CD14-positive monocyte (primary cell): ENCODE measurements at regions not wholly inside any gene's neighbourhood (a gene's known extent, or its start where the extent isn't known, plus 50 kb on each side); places are given as distances from the start of the nearest gene placed in this dataset.

ENCODE experiments used
- DNase-seq, 3 donors: peaks; one replicate each; pipeline ENCODE4 v3.0.0-alpha.2; 2011 to 2022
- H2AFZ ChIP-seq: 2 replicates; pipeline ENCODE4 v1.6.0; 2012; ENCODE audit warnings: mild to moderate bottlenecking, low read depth, low read length, inconsistent platforms; ENCODE audit not compliant: insufficient read depth, poor library complexity, severe bottlenecking
- H3K27ac ChIP-seq, 2 donors: 1 replicate in 1 of 2; 2 replicates in 1 of 2; pipeline ENCODE4 v1.5.1; 2012 to 2013; ENCODE audit warnings: low read length in 2 of 2, control low read depth in 1 of 2, inconsistent platforms in 1 of 2, low read depth in 1 of 2, mild to moderate bottlenecking in 1 of 2
- H3K27me3 ChIP-seq, 2 donors: one replicate each; pipeline versions ENCODE4 v1.6.0 to v1.6.1; 2011 to 2013; ENCODE audit warnings: low read length in 2 of 2; ENCODE audit not compliant: control insufficient read depth in 2 of 2, insufficient read depth in 2 of 2
- H3K36me3 ChIP-seq, 2 donors: replicated peaks in 1 of 2; 1 replicate in 1 of 2; 2 replicates in 1 of 2; pipeline versions ENCODE4 v1.5.1 to v1.6.1; 2012 to 2013; ENCODE audit warnings: low read length in 2 of 2, control low read depth in 1 of 2, inconsistent platforms in 1 of 2, mild to moderate bottlenecking in 1 of 2; ENCODE audit not compliant: insufficient read depth in 2 of 2, control insufficient read depth in 1 of 2
- H3K4me1 ChIP-seq, 2 donors: 1 replicate in 1 of 2; 2 replicates in 1 of 2; pipeline versions ENCODE4 v1.5.1 to v1.6.1; 2012 to 2013; ENCODE audit warnings: low read length in 2 of 2, control low read depth in 1 of 2, inconsistent platforms in 1 of 2, mild to moderate bottlenecking in 1 of 2, moderate library complexity in 1 of 2; ENCODE audit not compliant: insufficient read depth in 2 of 2, control insufficient read depth in 1 of 2
- H3K4me2 ChIP-seq: replicated peaks from 2 replicates; pipeline ENCODE3; 2012; ENCODE audit warnings: low read length, moderate library complexity, mild to moderate bottlenecking; ENCODE audit not compliant: poor library complexity, severe bottlenecking; ENCODE audit errors: extremely low read depth
- H3K4me3 ChIP-seq, 3 experiments: fragments of 200-600 bp in 1 of 3; sonication (generic) in 1 of 3; replicated peaks in 1 of 3; 1 replicate in 2 of 3; 2 replicates in 1 of 3; pipeline ENCODE4 v1.5.1; 2011 to 2013; ENCODE audit warnings: low read length in 3 of 3, mild to moderate bottlenecking in 3 of 3, control low read depth in 2 of 3, low read depth in 2 of 3, inconsistent platforms in 1 of 3, moderate library complexity in 1 of 3
- H3K79me2 ChIP-seq: 2 replicates; pipeline ENCODE4 v1.6.0; 2012; ENCODE audit warnings: mild to moderate bottlenecking, control low read depth, inconsistent platforms, low read length, moderate library complexity; ENCODE audit not compliant: insufficient read depth
- H3K9ac ChIP-seq: 2 replicates; pipeline ENCODE4 v1.6.0; 2017; ENCODE audit warnings: low read length, mild to moderate bottlenecking; ENCODE audit not compliant: insufficient read depth, poor library complexity, severe bottlenecking
- H3K9me3 ChIP-seq, 2 donors: replicated peaks in 1 of 2; 1 replicate in 1 of 2; 2 replicates in 1 of 2; pipeline versions ENCODE4 v1.5.1 to v1.6.1; 2012 to 2013; ENCODE audit warnings: low read length in 2 of 2, control low read depth in 1 of 2; ENCODE audit not compliant: control insufficient read depth in 1 of 2, insufficient read depth in 1 of 2
- H4K20me1 ChIP-seq: 2 replicates; pipeline ENCODE4 v1.6.0; 2012; ENCODE audit warnings: mild to moderate bottlenecking, low read length, control low read depth, moderate library complexity; ENCODE audit not compliant: insufficient read depth
- H3K27ac Mint-ChIP-seq, 7 donors: one replicate each; pipeline ENCODE4 v1.8.0; 2020; ENCODE audit warnings: mild to moderate bottlenecking in 7 of 7, mixed read lengths in 7 of 7, moderate library complexity in 6 of 7, inconsistent platforms in 2 of 7
- H3K27me3 Mint-ChIP-seq, 3 donors: one replicate each; pipeline ENCODE4 v1.8.0; 2021 to 2022; ENCODE audit warnings: low read depth in 3 of 3, mild to moderate bottlenecking in 3 of 3, mixed read lengths in 3 of 3, moderate library complexity in 3 of 3, inconsistent platforms in 1 of 3
- H3K36me3 Mint-ChIP-seq, 2 donors: one replicate each; pipeline ENCODE4 v1.8.0; 2020; ENCODE audit warnings: mixed read lengths in 2 of 2, inconsistent platforms in 1 of 2, mild to moderate bottlenecking in 1 of 2
- H3K4me1 Mint-ChIP-seq: one replicate; pipeline ENCODE4 v1.8.0; 2020; ENCODE audit warnings: mild to moderate bottlenecking, mixed read lengths
- H3K4me3 Mint-ChIP-seq, 2 donors: one replicate each; pipeline ENCODE4 v1.8.0; 2020; ENCODE audit warnings: mild to moderate bottlenecking in 2 of 2, mixed read lengths in 2 of 2, moderate library complexity in 1 of 2
- H3K9me3 Mint-ChIP-seq, 7 donors: one replicate each; pipeline ENCODE4 v1.8.0; 2020 to 2022; ENCODE audit warnings: mixed read lengths in 7 of 7, mild to moderate bottlenecking in 6 of 7, moderate library complexity in 6 of 7, inconsistent platforms in 2 of 7
- CTCF ChIP-seq: fragments of 200-600 bp; IDR thresholded peaks from one replicate; pipeline ENCODE4 v1.8.0; 2022; ENCODE audit warnings: antibody characterized with exemption, mild to moderate bottlenecking
- WGBS: methylation state at CpG from one replicate; pipeline ENCODE4 v1.1.5; 2013; ENCODE audit warnings: missing lambda C conversion rate; ENCODE audit not compliant: insufficient coverage; 5-methylcytosine and 5-hydroxymethylcytosine counted together
- intact Hi-C, 2 donors: fragments of 100-400 bp; cut with micrococcal nuclease; formaldehyde crosslinking; loops; one replicate each; pipeline versions ENCODE4 v1.15.0 to v1.15.1; 2023

- no peaks in the 10 kb centered on the region for H3K4me1 Mint-ChIP-seq
- H3K4me3 ChIP-seq = no peak overlapping the region
- H3K27ac Mint-ChIP-seq = no peak overlapping the region
- peaks cover 0 to 1% (median 0%) of the 10 kb centered on the region in 3 donors for H3K27me3 Mint-ChIP-seq
- no peak for TF ChIP-seq CTCF
- no CpG with 5 or more reads among the region's 2 CpGs for WGBS
- H3K9me3 ChIP-seq = no peaks in the 10 kb centered on the region
- no peak overlapping the region for H3K4me2 ChIP-seq
- DNase-seq = no peak
- H3K4me3 Mint-ChIP-seq = no peak overlapping the region
- no peaks in the 10 kb centered on the region for H3K4me1 ChIP-seq
- H3K9ac ChIP-seq = no peak overlapping the region
- no peaks in the 10 kb centered on the region for H3K27me3 ChIP-seq
- no peaks in the 10 kb centered on the region for H3K36me3 Mint-ChIP-seq
- peaks cover 0 to 5% (median 3%) of the 10 kb centered on the region in 7 donors for H3K9me3 Mint-ChIP-seq
- no peaks in the 10 kb centered on the region for H3K79me2 ChIP-seq
- H3K27ac ChIP-seq = no peak overlapping the region
- H3K36me3 ChIP-seq = no peaks in the 10 kb centered on the region
- H4K20me1 ChIP-seq = no peaks in the 10 kb centered on the region
- intact Hi-C loops = no loop called here
- H2AFZ ChIP-seq = no peak overlapping the region
These were observed 51.0 kb upstream of the SPIN4 start for GRCh38 chrX:63402106-63402505.
